ENCODE measurements at regions not wholly inside any gene's neighbourhood (a gene's known extent, or its start where the extent isn't known, plus 50 kb on each side); places are given as distances from the start of the nearest gene placed in this dataset.
"Not testable (repeated sequence)": the region's sequence is repeated elsewhere in the genome, so short reads cannot be mapped to it uniquely, and the experiment has no call there.

DNA sequence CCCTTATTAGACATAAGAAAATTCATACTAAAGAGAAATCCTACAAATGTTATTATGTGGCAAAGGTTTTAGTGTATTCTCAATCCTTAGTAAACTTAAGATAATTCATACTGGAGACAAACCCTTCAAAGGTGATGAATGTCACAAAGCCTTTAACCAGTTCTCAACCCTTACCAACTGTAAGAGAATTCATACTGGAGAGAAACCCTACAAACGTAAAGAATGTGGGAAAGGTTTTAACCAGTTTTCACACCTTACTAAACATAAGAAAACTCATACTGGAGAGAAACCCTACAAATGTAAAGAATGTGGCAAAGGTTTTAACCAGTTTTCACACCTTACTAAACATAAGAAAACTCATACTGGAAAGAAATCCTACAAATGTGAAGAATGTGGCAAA is 93.2 kb downstream of the ZNF680 start:
- no peak overlapping the region for H3K27ac Mint-ChIP-seq
- no peaks in the 10 kb centered on the region for H3K36me3 Mint-ChIP-seq (ENCODE audit: low read depth)
- DNase-seq = no peak
- H3K9me3 ChIP-seq (ENCODE audit: control insufficient read depth, low read length, poor library complexity, severe bottlenecking) = no peaks in the 10 kb centered on the region
- no peaks in the 10 kb centered on the region for H3K27me3 Mint-ChIP-seq
- no peak overlapping the region for H3K4me3 Mint-ChIP-seq
- no peak for ATAC-seq
- H3K4me1 Mint-ChIP-seq = no peaks in the 10 kb centered on the region

DNA sequence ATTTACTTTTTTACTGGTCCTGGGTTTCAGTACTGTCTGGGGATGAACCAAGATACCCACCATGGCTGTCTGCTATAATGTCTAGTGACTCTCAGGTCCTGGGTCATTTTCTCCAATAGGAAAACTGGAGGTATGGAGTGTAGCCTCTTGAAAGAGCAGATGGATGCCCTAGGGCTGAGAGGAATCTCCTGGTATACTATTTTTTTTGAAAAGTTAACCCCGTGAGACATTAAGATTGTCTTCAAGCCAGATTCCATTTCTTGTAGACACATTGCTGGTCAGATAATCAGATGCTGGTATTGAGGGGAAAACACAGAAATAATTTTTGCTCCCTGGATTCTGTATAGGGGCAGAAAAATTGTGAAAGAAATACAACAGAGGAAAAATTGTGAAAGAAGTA is 97.3 kb downstream of the ZNF680 start:
- no peaks in the 10 kb centered on the region for H3K36me3 Mint-ChIP-seq (ENCODE audit: low read depth)

DNA sequence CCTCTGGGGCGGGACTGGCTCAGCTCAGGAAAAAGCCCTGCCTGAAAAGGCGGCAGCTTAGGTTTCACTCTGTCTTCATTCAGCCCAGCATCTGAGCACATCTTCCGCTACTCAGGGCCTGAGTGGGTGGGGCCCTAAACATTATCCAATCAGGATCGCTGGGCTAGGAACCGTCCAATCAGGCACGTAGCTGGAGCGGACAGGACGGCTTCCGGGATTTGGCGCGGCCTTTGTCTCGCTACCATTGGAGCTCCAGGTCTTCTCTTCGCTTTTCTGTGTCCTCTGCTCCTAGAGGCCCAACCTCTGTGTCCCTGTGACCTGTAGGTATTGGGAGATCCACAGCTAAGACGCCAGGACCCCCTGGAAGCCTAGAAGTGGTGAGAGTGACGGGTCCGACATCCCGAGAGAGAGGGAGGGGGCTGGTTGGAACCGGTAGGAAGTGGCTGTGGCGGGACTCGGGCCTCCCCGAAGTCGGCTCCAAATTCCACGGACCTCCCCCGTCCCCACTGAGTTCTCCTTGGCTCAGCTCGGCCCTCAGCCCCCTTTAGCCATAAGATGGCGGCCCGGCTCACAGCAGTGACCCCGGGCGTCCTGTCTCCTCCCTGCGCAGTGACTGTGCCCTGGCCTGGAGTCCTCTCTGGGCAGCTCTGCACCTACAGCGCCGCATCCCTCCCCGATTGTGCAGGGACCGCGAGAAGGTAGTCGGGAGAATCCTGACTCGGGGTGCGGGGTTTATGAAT is 99.1 kb downstream of the ZNF680 start:
- peaks cover 10% of the 10 kb centered on the region for H3K27me3 Mint-ChIP-seq
- peak overlapping the region; percentile 80 for H3K27ac Mint-ChIP-seq
- no peaks in the 10 kb centered on the region for H3K9me3 ChIP-seq (ENCODE audit: control insufficient read depth, low read length, poor library complexity, severe bottlenecking)
- peak; percentile 100 for ATAC-seq
- peaks cover 2% of the 10 kb centered on the region for H3K4me1 Mint-ChIP-seq
- no peaks in the 10 kb centered on the region for H3K36me3 Mint-ChIP-seq (ENCODE audit: low read depth)
- DNase-seq = peak in 1 of 3 donors; percentile 39
- H3K4me3 Mint-ChIP-seq = peak overlapping the region; percentile 82

More for the DNA sequence above, 97.3 kb downstream of the ZNF680 start:
- ATAC-seq (no peak), DNase-seq (no peak)
- Mint-ChIP-seq H3K27me3 (peaks cover 10% of the 10 kb centered on the region), H3K4me3 (no peak overlapping the region), H3K4me1 (peaks cover 2% of the 10 kb centered on the region), H3K27ac (no peak overlapping the region)
- no peaks in the 10 kb centered on the region for H3K9me3 ChIP-seq (ENCODE audit: control insufficient read depth, low read length, poor library complexity, severe bottlenecking)

DNA sequence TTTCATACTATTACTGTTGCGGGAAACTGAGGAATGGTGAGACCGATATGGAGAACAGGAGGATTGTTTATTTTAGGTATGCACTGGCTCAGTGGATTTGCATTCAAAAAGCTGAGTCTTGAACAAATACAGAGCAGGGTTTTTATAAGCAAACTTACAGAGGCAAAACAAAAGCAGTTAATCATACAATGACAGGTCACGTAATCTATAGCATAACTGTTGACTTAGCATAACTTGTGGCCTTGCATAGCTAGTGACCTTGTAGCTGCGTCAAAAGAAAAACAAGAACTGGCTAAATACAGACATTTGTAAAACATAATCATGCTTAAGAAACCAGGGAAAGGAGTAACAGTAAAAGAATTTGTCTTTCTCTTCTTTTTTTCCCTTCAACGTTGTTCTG is 103.0 kb downstream of the ZNF680 start:
- not testable (repeated sequence) for H3K27ac Mint-ChIP-seq; H3K4me1 Mint-ChIP-seq; H3K9me3 ChIP-seq (ENCODE audit: control insufficient read depth, low read length, poor library complexity, severe bottlenecking); H3K4me3 Mint-ChIP-seq; ATAC-seq; DNase-seq; H3K36me3 Mint-ChIP-seq (ENCODE audit: low read depth)
- peaks cover 15% of the 10 kb centered on the region for H3K27me3 Mint-ChIP-seq

DNA sequence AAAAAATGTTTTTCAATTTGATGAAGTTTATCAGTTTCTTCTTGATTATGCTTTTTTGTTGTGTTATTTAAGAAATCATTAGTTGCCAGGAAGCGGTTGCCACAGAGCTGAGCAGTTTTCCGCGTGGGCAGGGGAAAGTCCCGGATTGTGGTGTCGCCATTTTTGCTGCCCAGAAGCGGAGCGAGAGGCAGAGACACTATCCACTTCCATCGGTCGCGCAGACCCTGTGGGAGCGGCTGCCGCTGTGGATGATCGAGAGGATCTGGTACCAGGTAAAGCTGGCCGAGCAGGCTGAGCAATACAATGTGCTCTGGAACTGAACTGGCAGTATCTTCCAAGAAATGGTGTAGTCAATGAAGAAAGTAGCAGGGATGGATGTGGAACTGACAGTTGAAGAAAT is 119.8 kb downstream of the ZNF736 start:
- no peaks in the 10 kb centered on the region for H3K27me3 Mint-ChIP-seq

DNA sequence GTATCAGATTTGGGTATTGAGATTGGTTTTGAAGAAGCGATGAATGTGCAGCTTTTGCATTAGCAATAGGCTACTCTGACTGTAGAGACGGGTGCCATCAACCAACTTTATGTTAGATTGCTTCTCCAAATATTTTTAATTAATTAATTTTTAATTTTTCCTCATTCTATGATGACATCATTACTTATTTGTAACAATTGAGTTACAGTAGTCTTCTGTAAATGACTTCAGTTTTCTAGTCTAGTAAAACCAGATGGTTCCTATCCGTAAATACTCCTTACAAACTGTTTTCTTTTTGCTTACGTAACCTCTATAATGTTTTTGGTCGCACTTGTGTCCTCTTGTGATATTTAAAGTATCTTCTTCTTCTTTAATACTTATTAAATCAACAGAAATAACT is 118.1 kb downstream of the ZNF736 start:
- no peak for DNase-seq
- Mint-ChIP-seq H3K27me3 (no peaks in the 10 kb centered on the region), H3K4me1 (no peaks in the 10 kb centered on the region), H3K27ac (no peak overlapping the region), H3K4me3 (no peak overlapping the region), H3K36me3 (ENCODE audit: low read depth) (no peaks in the 10 kb centered on the region)
- ATAC-seq = no peak
- H3K9me3 ChIP-seq (ENCODE audit: control insufficient read depth, low read length, poor library complexity, severe bottlenecking) = peaks cover 6% of the 10 kb centered on the region

More for the DNA sequence above, 119.8 kb downstream of the ZNF736 start:
- no peak for ATAC-seq
- H3K36me3 Mint-ChIP-seq (ENCODE audit: low read depth) = no peaks in the 10 kb centered on the region
- no peak for DNase-seq
- peaks cover 6% of the 10 kb centered on the region for H3K9me3 ChIP-seq (ENCODE audit: control insufficient read depth, low read length, poor library complexity, severe bottlenecking)
- H3K27ac Mint-ChIP-seq = no peak overlapping the region
- H3K4me1 Mint-ChIP-seq = no peaks in the 10 kb centered on the region
- H3K4me3 Mint-ChIP-seq = no peak overlapping the region

DNA sequence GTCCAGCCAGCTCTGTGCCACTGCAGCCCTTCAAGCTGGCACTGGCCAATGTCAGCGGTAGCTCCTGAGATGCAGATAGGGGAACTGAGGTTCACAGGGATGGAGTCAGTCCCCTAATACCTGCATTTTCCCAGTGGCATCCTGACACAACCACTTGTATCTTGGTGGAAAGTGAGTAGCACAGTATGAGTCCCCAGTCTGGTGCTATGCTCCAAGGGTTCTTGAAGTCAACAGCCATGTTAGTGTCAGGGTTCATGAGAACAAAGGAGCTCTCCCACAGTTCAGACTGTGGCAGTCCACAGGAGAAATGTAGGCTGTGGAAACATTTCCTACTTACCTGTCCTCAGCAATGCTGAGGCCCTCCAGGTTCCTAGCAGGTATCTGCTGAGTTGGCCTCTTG is 115.5 kb downstream of the ZNF736 start:
- H3K4me1 Mint-ChIP-seq = no peaks in the 10 kb centered on the region

DNA sequence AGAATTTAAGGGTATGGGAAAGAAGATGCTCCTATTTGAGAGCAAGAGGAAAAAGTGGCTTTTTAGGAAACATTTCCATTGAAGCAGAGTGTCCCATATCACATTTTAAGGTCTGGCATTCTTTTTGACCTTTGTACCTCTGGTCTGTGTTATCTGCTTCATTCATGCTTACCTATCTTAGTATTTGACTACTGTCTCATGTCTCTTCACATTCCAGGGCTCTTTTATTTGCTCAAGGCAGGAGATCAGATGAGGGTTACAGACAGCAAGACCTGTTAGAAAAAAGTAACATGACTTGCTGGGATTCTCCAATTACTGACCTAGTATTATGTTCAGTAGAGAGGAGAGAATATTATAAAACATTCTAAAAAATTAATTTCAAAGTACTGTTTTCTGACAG is 111.7 kb downstream of the ZNF736 start:
- not testable (repeated sequence) for H3K27me3 Mint-ChIP-seq; H3K36me3 Mint-ChIP-seq (ENCODE audit: low read depth); DNase-seq; H3K4me3 Mint-ChIP-seq; ATAC-seq; H3K9me3 ChIP-seq (ENCODE audit: control insufficient read depth, low read length, poor library complexity, severe bottlenecking); H3K27ac Mint-ChIP-seq; H3K4me1 Mint-ChIP-seq

More for the DNA sequence above, 115.5 kb downstream of the ZNF736 start:
- no peak for DNase-seq
- no peaks in the 10 kb centered on the region for H3K27me3 Mint-ChIP-seq
- no peaks in the 10 kb centered on the region for H3K36me3 Mint-ChIP-seq (ENCODE audit: low read depth)
- no peak overlapping the region for H3K4me3 Mint-ChIP-seq
- H3K27ac Mint-ChIP-seq = no peak overlapping the region
- no peak for ATAC-seq
- peaks cover 6% of the 10 kb centered on the region for H3K9me3 ChIP-seq (ENCODE audit: control insufficient read depth, low read length, poor library complexity, severe bottlenecking)

DNA sequence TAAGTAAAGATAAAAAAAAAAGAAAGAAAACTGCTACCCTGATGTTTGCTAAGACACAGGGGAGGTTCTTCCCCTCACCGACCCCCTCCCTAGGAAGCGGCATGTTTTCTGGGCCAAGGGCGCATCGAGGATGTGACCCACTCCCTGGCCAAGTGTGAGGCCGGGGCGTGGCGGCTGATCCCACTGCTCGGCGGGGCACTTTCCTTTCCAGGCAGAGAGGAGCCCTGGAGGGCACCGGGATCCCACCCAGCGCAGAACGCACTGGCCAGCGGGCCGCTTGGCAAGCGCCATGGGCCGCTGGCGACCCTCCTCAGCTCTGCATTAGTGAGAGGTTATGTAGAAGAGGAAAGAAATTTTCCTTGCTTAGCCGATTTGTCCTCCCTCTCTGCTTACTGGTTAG is 93.4 kb downstream of the ZNF736 start:
- Mint-ChIP-seq H3K27me3 (no peaks in the 10 kb centered on the region), H3K36me3 (ENCODE audit: low read depth) (no peaks in the 10 kb centered on the region), H3K27ac (no peak overlapping the region), H3K4me1 (no peaks in the 10 kb centered on the region), H3K4me3 (no peak overlapping the region)
- H3K9me3 ChIP-seq (ENCODE audit: control insufficient read depth, low read length, poor library complexity, severe bottlenecking) = no peaks in the 10 kb centered on the region
- ATAC-seq = no peak
- no peak for DNase-seq

All from T-helper 17 cell (primary cell).